Panc1 (cell line): ENCODE measurements at regions not wholly inside any gene's neighbourhood (a gene's known extent, or its start where the extent isn't known, plus 50 kb on each side); places are given as distances from the start of the nearest gene placed in this dataset.

ENCODE experiments used
- ATAC-seq: fragments of 200-7000 bp; cut with Tn5 transposase; 2 replicates; pipeline ENCODE4 v1.9.1; 2020; ENCODE audit warnings: mild to moderate bottlenecking, moderate library complexity
- BruUV-seq: library from RNA; stranded (reverse); fragments of 400-500 nt; replicated peaks from 2 replicates; lab custom pipeline; 2021; lab: Mats Ljungman, UMichigan
- CTCF ChIA-PET: fragments of 300-600 bp; sonication (Branson Sonifier 250); formaldehyde crosslinking; loops from one replicate; lab custom pipeline; 2022; ENCODE audit warnings: antibody characterized with exemption; lab: Charles Lee
- POLR2A ChIA-PET: fragments of 300-600 bp; sonication (Branson Sonifier 250); formaldehyde crosslinking; loops from one replicate; lab custom pipeline; 2022; ENCODE audit warnings: antibody characterized with exemption; lab: Charles Lee
- DNase-seq: peaks from one replicate; pipeline ENCODE4 v3.0.0-alpha.2; 2010; ENCODE audit warnings: low read depth, low spot score
- H3K27ac ChIP-seq: 2 replicates; pipeline ENCODE4 v1.5.1; 2011; ENCODE audit warnings: mild to moderate bottlenecking, low read length, inconsistent platforms
- H3K27me3 ChIP-seq: fragments of 200-500 bp; sonication (Bioruptor generic); 2 replicates; pipeline ENCODE4 v1.6.0; 2014; ENCODE audit warnings: low read length, inconsistent platforms; ENCODE audit not compliant: control insufficient read depth, insufficient read depth
- H3K36me3 ChIP-seq: fragments of 200-500 bp; sonication (Bioruptor generic); 2 replicates; pipeline ENCODE4 v1.5.1; 2014; ENCODE audit warnings: inconsistent platforms, mild to moderate bottlenecking, low read length, moderate library complexity; ENCODE audit not compliant: control insufficient read depth, insufficient read depth
- H3K4me1 ChIP-seq: 2 replicates; pipeline ENCODE4 v1.5.1; 2011; ENCODE audit warnings: inconsistent platforms, mild to moderate bottlenecking, low read length, moderate library complexity; ENCODE audit not compliant: control insufficient read depth, insufficient read depth
- H3K4me3 ChIP-seq, 2 experiments: 2 replicates each; pipeline ENCODE4 v1.5.1; 2011 to 2012; ENCODE audit warnings: low read depth in 2 of 2, low read length in 2 of 2, mild to moderate bottlenecking in 2 of 2, inconsistent platforms in 1 of 2, moderate library complexity in 1 of 2
- H3K9me3 ChIP-seq: fragments of 200-500 bp; sonication (Bioruptor generic); 2 replicates; pipeline ENCODE4 v1.5.1; 2014; ENCODE audit warnings: low read depth, mild to moderate bottlenecking, inconsistent platforms, low read length, moderate library complexity; ENCODE audit not compliant: control insufficient read depth, insufficient read depth
- POLR2AphosphoS5 ChIP-seq: IDR thresholded peaks from 2 replicates; pipeline ENCODE4 v1.6.1; 2012; ENCODE audit warnings: mild to moderate bottlenecking, low read depth, low read length, moderate library complexity
- SIN3A ChIP-seq: IDR thresholded peaks from 2 replicates; pipeline ENCODE4 v1.6.1; 2012; ENCODE audit warnings: low read depth, mild to moderate bottlenecking, low read length, moderate library complexity, borderline replicate concordance; ENCODE audit not compliant: insufficient read depth
- TCF7L2 ChIP-seq: IDR thresholded peaks from 2 replicates; pipeline ENCODE4 v1.6.1; 2011; ENCODE audit warnings: mild to moderate bottlenecking, low read depth, low read length, inconsistent platforms
- in situ Hi-C: cut with HindIII; loops from 2 replicates; pipeline ENCODE4 v1.10.0; 2016; ENCODE audit warnings: low sequenced_read_pairs, low pct_unique_long_range_greater_than_20kb
- intact Hi-C: fragments of 100-400 bp; cut with micrococcal nuclease; formaldehyde crosslinking; loops from one replicate; pipeline ENCODE4 v1.10.0; 2022; ENCODE audit not compliant: unreplicated experiment
- TF ChIP-seq, protein P1 (sequence below): fragments of 450-650 bp; IDR thresholded peaks from 2 replicates; pipeline ENCODE4 v1.5.1; 2017; ENCODE audit warnings: mild to moderate bottlenecking
- TF ChIP-seq, protein P2 (sequence below), 2 experiments: IDR thresholded peaks; 2 replicates each; pipeline ENCODE4 v1.6.1; 2011 to 2012; ENCODE audit warnings: low read depth in 2 of 2, control low read depth in 1 of 2, low read length in 1 of 2, mild to moderate bottlenecking in 1 of 2, moderate library complexity in 1 of 2; ENCODE audit not compliant: insufficient read depth in 1 of 2

DNA sequence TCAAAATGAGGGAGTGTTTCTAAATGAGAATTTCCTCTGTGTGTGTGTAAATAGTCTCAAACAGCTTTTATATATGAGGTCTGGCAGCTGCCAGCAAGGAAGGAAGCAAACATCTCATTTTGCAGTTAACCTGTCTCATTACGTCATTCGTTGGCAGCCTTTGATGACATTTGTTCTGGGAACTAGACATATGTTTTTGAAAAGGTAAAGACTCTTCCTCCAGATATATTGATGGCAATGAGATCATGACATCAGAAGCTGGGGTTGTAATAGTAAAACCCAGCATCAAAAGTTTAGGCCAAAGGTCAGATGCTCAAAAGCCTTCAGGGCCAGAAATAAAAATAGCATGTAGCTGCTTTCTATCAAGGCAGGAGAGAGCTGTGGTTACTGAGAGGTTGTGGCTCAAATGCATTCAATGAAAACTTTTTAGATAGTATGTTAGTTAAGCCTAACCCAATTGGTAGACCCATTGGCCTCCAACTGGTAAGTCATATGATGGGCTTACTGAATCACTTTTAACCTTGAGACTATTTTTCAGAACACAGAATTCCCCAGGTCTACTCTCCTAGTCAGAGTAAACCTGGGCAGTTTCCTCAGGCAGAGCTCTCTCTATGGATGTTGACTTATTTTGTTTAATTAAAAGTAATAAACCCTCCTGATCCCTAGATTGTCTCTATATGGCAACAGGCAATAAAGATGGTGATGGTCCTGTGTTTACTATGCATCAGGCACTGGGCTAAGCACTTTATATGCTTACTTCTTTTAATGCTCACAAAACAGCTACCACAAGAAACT, 386.5 kb upstream of the CFAP20DC start:
- no peak overlapping the region for H3K4me3 ChIP-seq
- no peaks in the 10 kb centered on the region for H3K36me3 ChIP-seq
- H3K27ac ChIP-seq: no peak overlapping the region
- CTCF ChIA-PET: no interaction called here
- intact Hi-C loops: no loop called here
- no peak for TF ChIP-seq POLR2AphosphoS5
- TF ChIP-seq, protein P1, sequence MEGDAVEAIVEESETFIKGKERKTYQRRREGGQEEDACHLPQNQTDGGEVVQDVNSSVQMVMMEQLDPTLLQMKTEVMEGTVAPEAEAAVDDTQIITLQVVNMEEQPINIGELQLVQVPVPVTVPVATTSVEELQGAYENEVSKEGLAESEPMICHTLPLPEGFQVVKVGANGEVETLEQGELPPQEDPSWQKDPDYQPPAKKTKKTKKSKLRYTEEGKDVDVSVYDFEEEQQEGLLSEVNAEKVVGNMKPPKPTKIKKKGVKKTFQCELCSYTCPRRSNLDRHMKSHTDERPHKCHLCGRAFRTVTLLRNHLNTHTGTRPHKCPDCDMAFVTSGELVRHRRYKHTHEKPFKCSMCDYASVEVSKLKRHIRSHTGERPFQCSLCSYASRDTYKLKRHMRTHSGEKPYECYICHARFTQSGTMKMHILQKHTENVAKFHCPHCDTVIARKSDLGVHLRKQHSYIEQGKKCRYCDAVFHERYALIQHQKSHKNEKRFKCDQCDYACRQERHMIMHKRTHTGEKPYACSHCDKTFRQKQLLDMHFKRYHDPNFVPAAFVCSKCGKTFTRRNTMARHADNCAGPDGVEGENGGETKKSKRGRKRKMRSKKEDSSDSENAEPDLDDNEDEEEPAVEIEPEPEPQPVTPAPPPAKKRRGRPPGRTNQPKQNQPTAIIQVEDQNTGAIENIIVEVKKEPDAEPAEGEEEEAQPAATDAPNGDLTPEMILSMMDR: no peak
- TF ChIP-seq SIN3A: no peak
- no peak for TF ChIP-seq TCF7L2
- TF ChIP-seq, protein P2, sequence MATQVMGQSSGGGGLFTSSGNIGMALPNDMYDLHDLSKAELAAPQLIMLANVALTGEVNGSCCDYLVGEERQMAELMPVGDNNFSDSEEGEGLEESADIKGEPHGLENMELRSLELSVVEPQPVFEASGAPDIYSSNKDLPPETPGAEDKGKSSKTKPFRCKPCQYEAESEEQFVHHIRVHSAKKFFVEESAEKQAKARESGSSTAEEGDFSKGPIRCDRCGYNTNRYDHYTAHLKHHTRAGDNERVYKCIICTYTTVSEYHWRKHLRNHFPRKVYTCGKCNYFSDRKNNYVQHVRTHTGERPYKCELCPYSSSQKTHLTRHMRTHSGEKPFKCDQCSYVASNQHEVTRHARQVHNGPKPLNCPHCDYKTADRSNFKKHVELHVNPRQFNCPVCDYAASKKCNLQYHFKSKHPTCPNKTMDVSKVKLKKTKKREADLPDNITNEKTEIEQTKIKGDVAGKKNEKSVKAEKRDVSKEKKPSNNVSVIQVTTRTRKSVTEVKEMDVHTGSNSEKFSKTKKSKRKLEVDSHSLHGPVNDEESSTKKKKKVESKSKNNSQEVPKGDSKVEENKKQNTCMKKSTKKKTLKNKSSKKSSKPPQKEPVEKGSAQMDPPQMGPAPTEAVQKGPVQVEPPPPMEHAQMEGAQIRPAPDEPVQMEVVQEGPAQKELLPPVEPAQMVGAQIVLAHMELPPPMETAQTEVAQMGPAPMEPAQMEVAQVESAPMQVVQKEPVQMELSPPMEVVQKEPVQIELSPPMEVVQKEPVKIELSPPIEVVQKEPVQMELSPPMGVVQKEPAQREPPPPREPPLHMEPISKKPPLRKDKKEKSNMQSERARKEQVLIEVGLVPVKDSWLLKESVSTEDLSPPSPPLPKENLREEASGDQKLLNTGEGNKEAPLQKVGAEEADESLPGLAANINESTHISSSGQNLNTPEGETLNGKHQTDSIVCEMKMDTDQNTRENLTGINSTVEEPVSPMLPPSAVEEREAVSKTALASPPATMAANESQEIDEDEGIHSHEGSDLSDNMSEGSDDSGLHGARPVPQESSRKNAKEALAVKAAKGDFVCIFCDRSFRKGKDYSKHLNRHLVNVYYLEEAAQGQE (IDR thresholded peaks at IDR 0.05; ENCODE audit: insufficient read depth in 1 of 2, low read depth in 2 of 2, low read length in 1 of 2): no peak
- no peaks in the 10 kb centered on the region for H3K4me1 ChIP-seq
- H3K27me3 ChIP-seq: no peaks in the 10 kb centered on the region
- no peak for ATAC-seq
- no peaks in the 10 kb centered on the region for H3K9me3 ChIP-seq
- POLR2A ChIA-PET: no interaction called here
- in situ Hi-C loops: no loop called here
- no TSS peak for BruUV-seq
- DNase-seq: no peak

DNA sequence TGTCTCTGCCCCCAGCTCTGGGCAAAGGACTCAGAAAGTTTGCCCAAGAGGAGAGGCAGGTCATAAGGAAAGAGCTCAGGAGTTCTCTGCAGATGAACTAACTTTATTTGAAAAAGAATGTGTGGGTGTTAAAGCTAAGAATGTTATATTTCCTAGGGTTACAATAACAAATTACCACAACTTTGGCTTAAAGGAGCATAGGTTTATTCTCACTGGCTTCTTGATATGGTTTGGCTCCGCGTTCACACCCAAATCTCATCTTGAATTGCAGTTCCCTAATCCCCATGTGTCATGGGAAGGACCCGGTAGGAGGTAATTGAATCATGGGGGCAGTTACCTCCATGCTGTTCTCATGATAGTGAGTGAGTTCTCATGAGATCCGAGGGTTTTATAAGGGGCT, 383.7 kb upstream of the CFAP20DC start:
- Histone ChIP-seq H3K9me3 (no peaks in the 10 kb centered on the region), H3K27me3 (no peaks in the 10 kb centered on the region), H3K27ac (no peak overlapping the region), H3K36me3 (no peaks in the 10 kb centered on the region), H3K4me3 (no peak overlapping the region), H3K4me1 (no peaks in the 10 kb centered on the region)
- TF ChIP-seq, protein P1: no peak
- TF ChIP-seq POLR2AphosphoS5 (no peak), TCF7L2 (no peak), SIN3A (no peak)
- TF ChIP-seq, protein P2 (IDR thresholded peaks at IDR 0.05; ENCODE audit: insufficient read depth in 1 of 2, low read depth in 2 of 2, low read length in 1 of 2): no peak
- ChIA-PET POLR2A (no interaction called here), CTCF (no interaction called here)
- no TSS peak for BruUV-seq
- intact Hi-C loops: no loop called here
- DNase-seq: no peak
- in situ Hi-C loops: no loop called here
- no peak for ATAC-seq
